ENCODE measurements at regions not wholly inside any gene's neighbourhood (a gene's known extent, or its start where the extent isn't known, plus 50 kb on each side); places are given as distances from the start of the nearest gene placed in this dataset.

- Histone ChIP-seq H3K4me3 (ENCODE audit: low read depth in 1 of 2, low read length in 1 of 2) (no peak overlapping the region), H3K36me3 (no peaks in the 10 kb centered on the region), H3K9me3 (no peaks in the 10 kb centered on the region), H3K27me3 (peaks cover 6% of the 10 kb centered on the region), H3K27ac (no peak overlapping the region), H3K4me1 (ENCODE audit: control insufficient read depth in 1 of 2, insufficient read depth in 1 of 2, low read depth in 1 of 2, low read length in 1 of 2) (peaks cover 12 to 15% of the 10 kb centered on the region in 2 experiments)
- TF ChIP-seq, protein P1, sequence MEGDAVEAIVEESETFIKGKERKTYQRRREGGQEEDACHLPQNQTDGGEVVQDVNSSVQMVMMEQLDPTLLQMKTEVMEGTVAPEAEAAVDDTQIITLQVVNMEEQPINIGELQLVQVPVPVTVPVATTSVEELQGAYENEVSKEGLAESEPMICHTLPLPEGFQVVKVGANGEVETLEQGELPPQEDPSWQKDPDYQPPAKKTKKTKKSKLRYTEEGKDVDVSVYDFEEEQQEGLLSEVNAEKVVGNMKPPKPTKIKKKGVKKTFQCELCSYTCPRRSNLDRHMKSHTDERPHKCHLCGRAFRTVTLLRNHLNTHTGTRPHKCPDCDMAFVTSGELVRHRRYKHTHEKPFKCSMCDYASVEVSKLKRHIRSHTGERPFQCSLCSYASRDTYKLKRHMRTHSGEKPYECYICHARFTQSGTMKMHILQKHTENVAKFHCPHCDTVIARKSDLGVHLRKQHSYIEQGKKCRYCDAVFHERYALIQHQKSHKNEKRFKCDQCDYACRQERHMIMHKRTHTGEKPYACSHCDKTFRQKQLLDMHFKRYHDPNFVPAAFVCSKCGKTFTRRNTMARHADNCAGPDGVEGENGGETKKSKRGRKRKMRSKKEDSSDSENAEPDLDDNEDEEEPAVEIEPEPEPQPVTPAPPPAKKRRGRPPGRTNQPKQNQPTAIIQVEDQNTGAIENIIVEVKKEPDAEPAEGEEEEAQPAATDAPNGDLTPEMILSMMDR (IDR thresholded peaks at IDR 0.05), result no peak
Measured at GRCh38 chr17:77606865-77607210, 351.7 kb upstream of the TNRC6C start.

GRCh38 chr17:77607606-77608005 is 350.9 kb upstream of the TNRC6C start:
- Histone ChIP-seq H3K4me1 (ENCODE audit: control insufficient read depth in 1 of 2, insufficient read depth in 1 of 2, low read depth in 1 of 2, low read length in 1 of 2) (peaks cover 12 to 15% of the 10 kb centered on the region in 2 experiments), H3K27me3 (no peaks in the 10 kb centered on the region), H3K9me3 (no peaks in the 10 kb centered on the region), H3K36me3 (no peaks in the 10 kb centered on the region), H3K27ac (no peak overlapping the region), H3K4me3 (ENCODE audit: low read depth in 1 of 2, low read length in 1 of 2) (no peak overlapping the region)
- TF ChIP-seq, protein P1 (IDR thresholded peaks at IDR 0.05), result no peak

DNA sequence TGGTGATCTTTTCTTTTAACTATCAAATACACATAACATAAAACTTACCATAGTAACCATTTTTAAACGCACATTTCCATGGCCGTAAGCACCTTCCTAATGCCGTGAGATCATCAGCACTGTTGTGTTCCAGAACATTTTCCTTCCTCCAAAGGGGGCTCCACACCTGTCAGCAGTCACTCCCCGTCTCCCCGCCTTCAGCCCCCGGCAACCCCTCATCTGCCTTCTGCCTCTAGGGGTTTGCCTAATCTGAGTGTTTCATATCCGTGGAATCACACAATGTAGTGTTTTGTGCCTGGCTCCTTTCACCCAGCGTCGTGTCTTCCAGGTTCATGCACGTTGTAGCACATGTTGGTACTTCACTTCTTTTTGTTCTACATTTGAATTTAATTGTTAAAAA is 350.1 kb upstream of the TNRC6C start:
- TF ChIP-seq, protein P1 (IDR thresholded peaks at IDR 0.05), result no peak
- H3K36me3 ChIP-seq, result no peaks in the 10 kb centered on the region
- H3K27me3 ChIP-seq, result no peaks in the 10 kb centered on the region
- H3K27ac ChIP-seq, result no peak overlapping the region
- no peaks in the 10 kb centered on the region for H3K9me3 ChIP-seq
- no peak overlapping the region for H3K4me3 ChIP-seq (ENCODE audit: low read depth in 1 of 2, low read length in 1 of 2)
- H3K4me1 ChIP-seq (ENCODE audit: control insufficient read depth in 1 of 2, insufficient read depth in 1 of 2, low read depth in 1 of 2, low read length in 1 of 2), result peaks cover 12 to 15% of the 10 kb centered on the region in 2 experiments

DNA sequence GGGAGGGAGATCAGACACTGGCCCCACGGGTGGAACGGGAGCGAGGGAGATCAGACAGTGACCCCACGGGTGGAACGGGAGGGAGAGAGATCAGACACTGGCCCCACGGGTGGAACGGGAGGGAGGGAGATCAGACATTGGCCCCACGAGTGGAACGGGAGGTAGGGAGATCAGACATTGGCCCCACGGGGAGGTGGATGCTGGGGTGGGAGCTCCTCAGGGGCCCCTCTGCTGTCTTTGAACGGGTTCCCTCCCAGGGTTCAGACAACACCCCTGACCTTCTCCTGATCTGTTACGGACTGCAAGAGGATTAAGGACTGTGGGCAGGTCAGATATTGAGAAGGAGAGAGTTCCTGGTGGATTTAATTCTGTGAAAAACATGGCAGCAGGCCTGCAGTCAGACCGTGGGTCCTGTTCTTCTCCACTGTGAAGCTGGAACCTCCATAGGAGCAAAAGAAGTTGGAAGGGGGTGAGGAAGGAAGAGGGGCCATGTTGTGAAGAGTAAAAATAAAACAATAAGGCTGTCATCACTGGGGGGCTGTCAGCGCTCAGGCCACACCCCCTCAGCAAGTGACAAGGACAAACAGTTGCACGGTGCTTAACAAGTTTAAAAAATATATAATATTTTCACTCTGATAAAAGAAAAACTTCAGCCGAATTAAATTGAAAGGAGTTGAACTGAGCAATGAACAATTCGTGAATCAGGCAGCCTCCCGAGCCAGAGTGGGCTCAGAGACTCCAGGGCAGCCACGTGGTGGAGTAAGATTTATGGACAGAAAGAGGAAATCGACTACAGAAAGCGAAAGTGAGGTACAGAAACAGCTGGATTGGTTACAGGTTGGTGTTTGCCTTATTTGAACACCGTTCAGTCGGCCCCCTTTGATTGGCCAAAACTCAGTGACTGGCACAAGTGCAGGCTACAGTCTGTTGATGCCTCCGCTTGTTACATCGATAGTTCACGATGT is 348.7 kb upstream of the TNRC6C start:
- no peaks in the 10 kb centered on the region for H3K9me3 ChIP-seq
- peaks cover 5% of the 10 kb centered on the region for H3K27me3 ChIP-seq
- no peaks in the 10 kb centered on the region for H3K36me3 ChIP-seq
- peaks cover 12 to 15% of the 10 kb centered on the region in 2 experiments for H3K4me1 ChIP-seq (ENCODE audit: control insufficient read depth in 1 of 2, insufficient read depth in 1 of 2, low read depth in 1 of 2, low read length in 1 of 2)
- H3K27ac ChIP-seq, result peak overlapping the region; percentile 51
- TF ChIP-seq, protein P1 (IDR thresholded peaks at IDR 0.05), result no peak
- H3K4me3 ChIP-seq (ENCODE audit: low read depth in 1 of 2, low read length in 1 of 2), result peak overlapping the region; percentile 37 to 40

DNA sequence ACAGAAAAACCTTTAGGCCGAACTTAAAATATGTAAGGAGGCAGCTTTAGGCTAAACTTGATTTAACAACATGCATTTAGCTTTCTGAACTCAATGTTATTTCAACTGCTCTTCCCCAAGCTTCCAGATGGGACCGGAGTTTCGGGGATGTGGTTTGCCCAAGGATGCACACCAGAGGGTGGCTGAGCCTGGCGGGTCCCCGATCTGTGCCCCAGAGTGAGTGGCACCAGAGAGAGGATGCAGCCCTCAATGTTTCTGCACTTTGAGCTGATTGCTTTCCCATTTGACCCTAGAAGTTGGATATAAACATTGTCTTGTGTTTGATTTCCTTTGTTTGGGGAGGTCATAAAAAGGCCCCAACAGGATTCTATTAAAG is 348.0 kb upstream of the TNRC6C start:
- peaks cover 12 to 15% of the 10 kb centered on the region in 2 experiments for H3K4me1 ChIP-seq (ENCODE audit: control insufficient read depth in 1 of 2, insufficient read depth in 1 of 2, low read depth in 1 of 2, low read length in 1 of 2)
- TF ChIP-seq, protein P1 (IDR thresholded peaks at IDR 0.05), result no peak

More for the DNA sequence above, 348.0 kb upstream of the TNRC6C start:
- H3K4me3 ChIP-seq (ENCODE audit: low read depth in 1 of 2, low read length in 1 of 2), result peak overlapping the region; percentile 37 to 40
- peaks cover 5% of the 10 kb centered on the region for H3K27me3 ChIP-seq
- no peaks in the 10 kb centered on the region for H3K36me3 ChIP-seq
- no peaks in the 10 kb centered on the region for H3K9me3 ChIP-seq
- H3K27ac ChIP-seq, result peak overlapping the region; percentile 51

Measured in neutrophil (primary cell).